H1 (cell line): ENCODE measurements at regions not wholly inside any gene's neighbourhood (a gene's known extent, or its start where the extent isn't known, plus 50 kb on each side); places are given as distances from the start of the nearest gene placed in this dataset.
"Not testable (repeated sequence)": the region's sequence is repeated elsewhere in the genome, so short reads cannot be mapped to it uniquely, and the experiment has no call there.

Experiments used
- BRCA1 ChIP-seq: IDR thresholded peaks from 2 replicates; pipeline ENCODE4 v1.6.1; 2012; ENCODE audit warnings: low read depth, low read length, improper control_type of control experiment
- CBX5 ChIP-seq: fragments of 300-800, 300-1000 bp; sonication (generic); IDR thresholded peaks from 2 replicates; pipeline ENCODE4 v1.7.1; 2016; ENCODE audit warnings: antibody characterized with exemption, low read length, low read depth
- CBX8 ChIP-seq: fragments of 300-800, 300-1000 bp; sonication (generic); IDR thresholded peaks from 2 replicates; pipeline ENCODE4 v1.7.1; 2016; ENCODE audit warnings: low read depth, low read length, borderline replicate concordance
- EZH2 ChIP-seq: fragments of 200-600 bp; sonication (generic); IDR thresholded peaks from 2 replicates; pipeline ENCODE4 v1.7.1; 2012; ENCODE audit warnings: low read depth, mild to moderate bottlenecking, moderate library complexity, low read length, inconsistent platforms; ENCODE audit not compliant: severe bottlenecking
- GABPA ChIP-seq: IDR thresholded peaks from 2 replicates; pipeline ENCODE4 v1.6.1; 2011; ENCODE audit warnings: mild to moderate bottlenecking, low read length, moderate library complexity, borderline replicate concordance; ENCODE audit not compliant: insufficient read depth
- MAX ChIP-seq: IDR thresholded peaks from 2 replicates; pipeline ENCODE4 v1.6.1; 2012; ENCODE audit warnings: inconsistent platforms
- NRF1 ChIP-seq: IDR thresholded peaks from 2 replicates; pipeline ENCODE4 v1.6.1; 2011; ENCODE audit warnings: mild to moderate bottlenecking, low read depth, low read length, improper control_type of control experiment
- POLR2A ChIP-seq, 2 experiments: IDR thresholded peaks; 1 replicate in 1 of 2; 2 replicates in 1 of 2; pipeline ENCODE4 v1.6.1; 2011; ENCODE audit warnings: low read depth in 2 of 2, low read length in 2 of 2, mild to moderate bottlenecking in 2 of 2; ENCODE audit errors: control extremely low read depth in 1 of 2
- POLR2AphosphoS5 ChIP-seq: IDR thresholded peaks from 2 replicates; pipeline ENCODE4 v1.6.1; 2011; ENCODE audit warnings: low read depth, low read length
- SP2 ChIP-seq: IDR thresholded peaks from 2 replicates; pipeline ENCODE4 v1.6.1; 2012; ENCODE audit warnings: mild to moderate bottlenecking, low read length, inconsistent platforms
- SRF ChIP-seq: IDR thresholded peaks from 2 replicates; pipeline ENCODE4 v1.6.1; 2011; ENCODE audit warnings: mild to moderate bottlenecking, low read depth, low read length, moderate library complexity
- YY1 ChIP-seq: IDR thresholded peaks from 2 replicates; pipeline ENCODE4 v1.6.1; 2011; ENCODE audit warnings: low read depth, mild to moderate bottlenecking, low read length
- ZNF274 ChIP-seq: IDR thresholded peaks from 2 replicates; pipeline ENCODE4 v1.7.0; 2012; ENCODE audit warnings: low read length, borderline replicate concordance; ENCODE audit errors: extremely low read depth
- TF ChIP-seq, protein P1 (sequence below), 3 experiments: IDR thresholded peaks; 1 replicate in 2 of 3; 2 replicates in 1 of 3; pipeline versions ENCODE4 v1.5.1 to v1.6.1; 2011; ENCODE audit warnings: low read length in 3 of 3, mild to moderate bottlenecking in 3 of 3, inconsistent platforms in 2 of 3, low read depth in 1 of 3, moderate library complexity in 1 of 3; ENCODE audit not compliant: insufficient read depth in 1 of 3; ENCODE audit errors: control extremely low read depth in 1 of 3

DNA sequence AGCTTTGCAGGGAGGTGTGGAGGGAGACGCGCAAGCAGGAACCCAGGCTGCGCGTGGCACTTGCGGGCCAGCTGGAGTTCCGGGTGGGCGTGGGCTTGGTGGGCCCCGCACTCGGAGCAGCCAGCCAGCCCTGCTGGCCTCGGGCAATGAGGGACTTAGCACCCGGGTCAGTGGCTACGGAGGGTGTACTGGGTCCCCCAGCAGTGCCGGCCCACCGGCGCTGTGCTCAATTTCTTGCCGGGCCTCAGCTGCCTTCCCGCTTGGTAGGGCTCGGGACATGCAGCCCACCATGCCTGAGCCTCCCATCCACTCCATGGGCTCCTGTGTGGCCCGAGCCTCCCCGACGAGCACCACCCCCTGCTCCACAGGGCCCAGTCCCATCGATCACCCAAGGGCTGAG is 1205.0 kb upstream of the PABPC4L start:
- not testable (repeated sequence) for TF ChIP-seq NRF1; POLR2AphosphoS5; YY1; EZH2; BRCA1; GABPA; CBX8; SRF; CBX5; MAX; POLR2A (IDR thresholded peaks at IDR 0.05; ENCODE audit: control extremely low read depth in 1 of 2, low read depth in 2 of 2, low read length in 2 of 2); ZNF274; SP2
- TF ChIP-seq, protein P1, sequence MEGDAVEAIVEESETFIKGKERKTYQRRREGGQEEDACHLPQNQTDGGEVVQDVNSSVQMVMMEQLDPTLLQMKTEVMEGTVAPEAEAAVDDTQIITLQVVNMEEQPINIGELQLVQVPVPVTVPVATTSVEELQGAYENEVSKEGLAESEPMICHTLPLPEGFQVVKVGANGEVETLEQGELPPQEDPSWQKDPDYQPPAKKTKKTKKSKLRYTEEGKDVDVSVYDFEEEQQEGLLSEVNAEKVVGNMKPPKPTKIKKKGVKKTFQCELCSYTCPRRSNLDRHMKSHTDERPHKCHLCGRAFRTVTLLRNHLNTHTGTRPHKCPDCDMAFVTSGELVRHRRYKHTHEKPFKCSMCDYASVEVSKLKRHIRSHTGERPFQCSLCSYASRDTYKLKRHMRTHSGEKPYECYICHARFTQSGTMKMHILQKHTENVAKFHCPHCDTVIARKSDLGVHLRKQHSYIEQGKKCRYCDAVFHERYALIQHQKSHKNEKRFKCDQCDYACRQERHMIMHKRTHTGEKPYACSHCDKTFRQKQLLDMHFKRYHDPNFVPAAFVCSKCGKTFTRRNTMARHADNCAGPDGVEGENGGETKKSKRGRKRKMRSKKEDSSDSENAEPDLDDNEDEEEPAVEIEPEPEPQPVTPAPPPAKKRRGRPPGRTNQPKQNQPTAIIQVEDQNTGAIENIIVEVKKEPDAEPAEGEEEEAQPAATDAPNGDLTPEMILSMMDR (IDR thresholded peaks at IDR 0.05; ENCODE audit: control extremely low read depth in 1 of 3, insufficient read depth in 1 of 3, low read depth in 1 of 3, low read length in 3 of 3): not testable (repeated sequence)
